ENCODE measurements at regions not wholly inside any gene's neighbourhood (a gene's known extent, or its start where the extent isn't known, plus 50 kb on each side); places are given as distances from the start of the nearest gene placed in this dataset.
"Not testable (repeated sequence)": the region's sequence is repeated elsewhere in the genome, so short reads cannot be mapped to it uniquely, and the experiment has no call there.

GRCh38 chr2:210861038-210861665, 304.8 kb downstream of the CPS1 start:
- DNase-seq = no peak

GRCh38 chr2:210862283-210863065, 306.1 kb downstream of the CPS1 start:
- DNase-seq = no peak

- no peak for DNase-seq
Observed at GRCh38 chr2:210863283-210863682, 306.9 kb downstream of the CPS1 start.

- DNase-seq = not testable (repeated sequence)
Observed at GRCh38 chr2:210871566-210871965, 315.2 kb downstream of the CPS1 start.

GRCh38 chr2:210873631-210874030, 317.2 kb downstream of the CPS1 start:
- DNase-seq = no peak

GRCh38 chr2:210884227-210884626, 327.8 kb downstream of the CPS1 start:
- no peak for DNase-seq

- no peak for DNase-seq
Observed at GRCh38 chr2:210888035-210888434, 331.6 kb downstream of the CPS1 start.

- no peak for DNase-seq
Observed at GRCh38 chr2:210895132-210895531, 338.7 kb downstream of the CPS1 start.

- no peak for DNase-seq
Observed at GRCh38 chr2:210899131-210899530, 342.7 kb downstream of the CPS1 start.

- DNase-seq = no peak
Observed at GRCh38 chr2:210901326-210901725, 344.9 kb downstream of the CPS1 start.

- DNase-seq = no peak
Observed at GRCh38 chr2:210912779-210913178, 356.4 kb downstream of the CPS1 start.

- no peak for DNase-seq
Observed at GRCh38 chr2:210913461-210913860, 357.1 kb downstream of the CPS1 start.

GRCh38 chr2:210915912-210916311, 359.5 kb downstream of the CPS1 start:
- DNase-seq = no peak

- no peak for DNase-seq
Observed at GRCh38 chr2:210917465-210917864, 361.1 kb downstream of the CPS1 start.

GRCh38 chr2:210919128-210919527, 362.7 kb downstream of the CPS1 start:
- no peak for DNase-seq

- no peak for DNase-seq
Observed at GRCh38 chr2:210922419-210922818, 366.0 kb downstream of the CPS1 start.

GRCh38 chr2:210928714-210929113, 372.3 kb downstream of the CPS1 start:
- DNase-seq = no peak

- DNase-seq = no peak
Observed at GRCh38 chr2:210938228-210938627, 381.8 kb downstream of the CPS1 start.

- DNase-seq = no peak
Observed at GRCh38 chr2:210946395-210946794, 390.0 kb downstream of the CPS1 start.

GRCh38 chr2:210950434-210951060, 394.1 kb downstream of the CPS1 start:
- DNase-seq = not testable (repeated sequence)

- DNase-seq = no peak
Observed at GRCh38 chr2:210954386-210954907, 398.0 kb downstream of the CPS1 start.

- no peak for DNase-seq
Observed at GRCh38 chr2:210955591-210955990, 399.2 kb downstream of the CPS1 start.

GRCh38 chr2:210956101-210956500, 399.7 kb downstream of the CPS1 start:
- DNase-seq = no peak

- DNase-seq = no peak
Observed at GRCh38 chr2:210961249-210961648, 404.9 kb downstream of the CPS1 start.

Measured in activated CD4-positive, alpha-beta T cell treated with anti-CD3 and anti-CD28 coated beads, Interleukin-2, amount 50 U/mL, for 1 hour (primary cell).